SK-N-MC (cell line): ENCODE measurements at regions not wholly inside any gene's neighbourhood (a gene's known extent, or its start where the extent isn't known, plus 50 kb on each side); places are given as distances from the start of the nearest gene placed in this dataset.
"Not testable (repeated sequence)": the region's sequence is repeated elsewhere in the genome, so short reads cannot be mapped to it uniquely, and the experiment has no call there.

Experiments
- DNase-seq: peaks from one replicate; pipeline ENCODE4 v3.0.0-alpha.2; 2011; ENCODE audit warnings: low read depth, low spot score
- H3K27ac ChIP-seq: fragments of 200-600 bp; sonication (generic); 2 replicates; pipeline ENCODE4 v1.5.1; 2016; ENCODE audit warnings: mixed run types
- H3K36me3 ChIP-seq: fragments of 200-600 bp; sonication (generic); 2 replicates; pipeline ENCODE4 v1.6.1; 2017; ENCODE audit warnings: antibody characterized with exemption, low read length, mixed read lengths; ENCODE audit not compliant: insufficient read depth
- H3K4me3 ChIP-seq: fragments of 200-600 bp; sonication (generic); 2 replicates; pipeline ENCODE4 v1.5.1; 2016
- H3K9ac ChIP-seq: fragments of 200-600 bp; sonication (generic); 2 replicates; pipeline ENCODE4 v1.8.0; 2017; ENCODE audit warnings: mixed run types, mixed read lengths; ENCODE audit not compliant: insufficient read length
- H3K9me3 ChIP-seq: fragments of 200-600 bp; sonication (generic); 2 replicates; pipeline ENCODE4 v1.6.1; 2017; ENCODE audit warnings: low read depth, mild to moderate bottlenecking, antibody characterized with exemption, low read length, moderate library complexity, mixed read lengths
- EZH2 ChIP-seq: fragments of 200-600 bp; sonication (generic); IDR thresholded peaks from one replicate; pipeline ENCODE4 v1.6.1; 2017; ENCODE audit warnings: antibody characterized with exemption
- FOXP2 ChIP-seq: optimal IDR thresholded peaks from 2 replicates; pipeline ENCODE3; 2011; ENCODE audit warnings: mild to moderate bottlenecking, moderate library complexity; ENCODE audit not compliant: insufficient read depth; ENCODE audit errors: extremely low read length, control extremely low read depth
- POLR2AphosphoS5 ChIP-seq: IDR thresholded peaks from 2 replicates; pipeline ENCODE4 v1.6.1; 2012; ENCODE audit warnings: mild to moderate bottlenecking, low read depth, low read length, borderline replicate concordance

GRCh38 chr16:13833515-13833914 is 86.4 kb upstream of the ERCC4 start:
- no peaks in the 10 kb centered on the region for H3K9me3 ChIP-seq
- no peak overlapping the region for H3K9ac ChIP-seq
- DNase-seq = no peak
- H3K27ac ChIP-seq = peak overlapping the region; percentile 0; the same call in 1 of the 2 replicates
- TF ChIP-seq FOXP2 = no peak
- no peak for TF ChIP-seq POLR2AphosphoS5
- no peak for TF ChIP-seq EZH2
- no peak overlapping the region for H3K4me3 ChIP-seq
- no peaks in the 10 kb centered on the region for H3K36me3 ChIP-seq

DNA sequence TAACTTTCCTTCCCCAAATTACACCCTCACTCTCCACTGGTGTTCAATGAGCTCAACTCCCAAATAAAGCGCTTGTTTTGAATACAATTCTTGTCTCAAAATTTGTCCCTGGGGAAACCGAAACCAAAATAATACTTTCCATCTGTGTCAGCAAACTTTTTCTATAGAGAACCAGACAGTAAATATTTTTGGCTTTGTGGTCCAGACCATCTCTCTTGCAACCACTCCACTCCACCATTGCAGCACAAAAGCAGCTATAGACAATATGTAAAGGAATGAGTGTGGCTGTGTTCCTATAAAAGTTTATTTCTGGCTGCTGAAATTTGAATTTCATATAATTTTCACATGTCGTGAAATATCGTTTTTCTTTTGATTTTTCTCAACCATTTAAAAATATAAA is 84.6 kb upstream of the ERCC4 start:
- Histone ChIP-seq H3K36me3 (no peaks in the 10 kb centered on the region), H3K9me3 (no peaks in the 10 kb centered on the region), H3K9ac (no peak overlapping the region), H3K4me3 (no peak overlapping the region), H3K27ac (peak overlapping the region; percentile 43; the same call in 1 of the 2 replicates)
- TF ChIP-seq EZH2 (no peak), POLR2AphosphoS5 (no peak), FOXP2 (no peak)
- DNase-seq = no peak

DNA sequence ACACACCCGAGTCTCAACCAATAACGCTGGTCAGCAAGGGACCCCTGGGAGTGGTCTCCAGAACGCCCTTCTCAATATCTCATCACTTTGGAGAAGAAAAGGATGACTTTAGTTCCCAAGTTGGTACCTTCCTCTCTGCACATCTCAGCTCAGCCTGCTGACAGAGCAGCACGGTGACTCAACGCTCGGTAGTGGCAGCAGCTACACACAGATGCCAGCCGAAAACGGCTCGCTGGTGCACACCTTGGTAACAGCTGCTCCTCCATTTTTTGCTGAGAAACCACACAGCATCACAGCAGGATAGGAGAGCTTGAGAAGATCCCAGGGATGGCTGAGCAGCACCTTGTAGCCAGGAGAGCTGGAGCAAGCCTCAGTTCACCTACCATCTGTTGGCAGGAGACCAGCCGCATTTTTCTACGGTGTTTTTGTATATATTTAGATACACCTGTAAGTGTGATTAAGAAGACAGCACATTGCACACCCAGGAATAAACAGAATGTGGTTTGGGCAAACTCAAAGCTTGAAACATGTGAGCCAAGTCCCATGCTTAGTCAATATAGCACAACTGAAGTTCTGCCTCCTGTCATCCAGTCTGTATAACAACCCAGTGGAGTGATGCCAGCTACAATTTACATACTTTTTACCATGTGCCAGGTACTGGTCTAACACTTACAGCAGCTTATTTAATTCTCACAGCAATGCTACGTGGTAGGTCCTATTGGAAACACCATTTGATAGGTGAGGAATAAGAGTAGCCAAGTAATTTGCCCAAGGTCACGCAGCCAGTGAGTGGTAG is 83.8 kb upstream of the ERCC4 start:
- DNase-seq = no peak

DNA sequence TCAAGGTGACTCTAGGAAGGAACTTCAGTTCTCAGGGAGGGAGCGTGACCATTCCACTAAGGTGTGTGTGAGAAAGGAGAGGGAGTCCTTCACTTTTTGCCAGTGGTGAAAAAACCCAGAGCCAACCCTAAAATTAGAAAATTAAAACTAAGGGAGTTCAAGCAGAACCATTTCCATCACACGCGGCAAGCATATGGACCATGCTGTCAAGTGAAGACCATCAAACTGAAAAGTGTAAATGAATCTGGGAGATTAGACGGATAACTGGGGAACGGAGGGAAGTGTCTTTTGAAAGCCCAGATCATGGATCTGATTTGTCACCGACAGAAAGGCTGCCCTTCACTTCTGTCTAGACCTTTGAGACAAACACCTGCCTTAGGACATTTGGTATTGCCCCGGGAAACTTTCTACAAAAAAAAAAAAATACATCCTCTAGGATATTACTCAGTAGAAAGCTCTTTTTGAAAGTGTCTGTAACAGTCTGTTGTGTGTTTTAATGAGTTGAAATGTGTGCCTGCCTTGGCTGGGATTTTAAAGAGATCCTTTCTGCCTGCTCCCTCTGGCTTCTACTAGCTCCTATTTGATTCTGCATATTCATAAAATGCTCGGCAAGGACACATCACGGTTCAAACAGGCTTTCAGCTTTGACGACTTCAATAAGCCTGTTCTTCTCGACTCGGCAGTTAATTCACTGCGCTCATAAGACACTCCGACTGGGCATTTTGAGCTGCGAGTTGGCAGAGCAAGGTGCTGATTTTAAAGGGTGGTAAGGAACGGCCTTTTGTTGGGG is 81.4 kb upstream of the ERCC4 start:
- Histone ChIP-seq H3K4me3 (no peak overlapping the region), H3K9me3 (no peaks in the 10 kb centered on the region), H3K27ac (no peak overlapping the region), H3K9ac (no peak overlapping the region), H3K36me3 (no peaks in the 10 kb centered on the region)
- DNase-seq = no peak
- TF ChIP-seq FOXP2 (no peak), EZH2 (no peak), POLR2AphosphoS5 (no peak)

More for the DNA sequence above, 83.8 kb upstream of the ERCC4 start:
- Histone ChIP-seq H3K27ac (no peak overlapping the region), H3K4me3 (no peak overlapping the region), H3K9ac (no peak overlapping the region), H3K9me3 (no peaks in the 10 kb centered on the region), H3K36me3 (no peaks in the 10 kb centered on the region)
- TF ChIP-seq POLR2AphosphoS5 (no peak), EZH2 (no peak), FOXP2 (no peak)

- no peak overlapping the region for H3K4me3 ChIP-seq
- H3K9ac ChIP-seq = no peak overlapping the region
- H3K9me3 ChIP-seq = no peaks in the 10 kb centered on the region
- H3K27ac ChIP-seq = no peak overlapping the region
- no peak for DNase-seq
- TF ChIP-seq EZH2 = no peak
- no peak for TF ChIP-seq POLR2AphosphoS5
- TF ChIP-seq FOXP2 = no peak
- H3K36me3 ChIP-seq = no peaks in the 10 kb centered on the region
Measured at GRCh38 chr16:13839577-13839976, 80.4 kb upstream of the ERCC4 start.

- H3K27ac ChIP-seq = no peak overlapping the region
- no peak for DNase-seq
- TF ChIP-seq FOXP2 (no peak), POLR2AphosphoS5 (no peak), EZH2 (no peak)
Measured at GRCh38 chr16:13845232-13845631, 74.7 kb upstream of the ERCC4 start.

GRCh38 chr16:13848795-13849194 is 71.2 kb upstream of the ERCC4 start:
- H3K27ac ChIP-seq = no peak overlapping the region
- H3K9ac ChIP-seq = no peak overlapping the region
- no peaks in the 10 kb centered on the region for H3K9me3 ChIP-seq
- H3K4me3 ChIP-seq = no peak overlapping the region
- TF ChIP-seq EZH2 (no peak), POLR2AphosphoS5 (no peak), FOXP2 (no peak)
- no peaks in the 10 kb centered on the region for H3K36me3 ChIP-seq
- DNase-seq = no peak

More at GRCh38 chr16:13845232-13845631, 74.7 kb upstream of the ERCC4 start:
- Histone ChIP-seq H3K4me3 (no peak overlapping the region), H3K36me3 (no peaks in the 10 kb centered on the region), H3K9ac (no peak overlapping the region), H3K9me3 (no peaks in the 10 kb centered on the region)

DNA sequence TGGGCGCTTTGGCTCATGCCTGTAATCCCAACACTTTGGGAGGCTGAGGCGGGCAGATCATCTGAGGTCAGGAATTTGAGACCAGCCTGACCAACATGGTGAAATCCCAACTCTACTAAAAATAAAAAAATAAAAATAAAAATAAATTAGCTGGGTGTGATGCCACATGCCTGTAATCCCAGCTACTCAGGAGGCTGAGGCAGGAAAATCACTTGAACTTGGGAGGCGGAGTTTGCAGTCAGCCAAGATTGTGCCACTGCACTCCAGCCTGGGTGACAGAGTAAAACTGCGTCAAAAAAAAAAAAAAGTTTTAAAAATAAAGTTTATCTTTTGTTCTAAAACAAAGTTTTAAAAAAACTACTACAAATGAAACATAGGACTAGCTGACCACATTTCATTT is 69.8 kb upstream of the ERCC4 start:
- H3K4me3 ChIP-seq, H3K27ac ChIP-seq, H3K9me3 ChIP-seq, H3K9ac ChIP-seq, H3K36me3 ChIP-seq, DNase-seq: not testable (repeated sequence)

- H3K9me3 ChIP-seq = no peaks in the 10 kb centered on the region
- H3K27ac ChIP-seq = peak overlapping the region; percentile 99
- H3K4me3 ChIP-seq = 0 out of 2 replicates have a peak overlapping the region, but pooled peaks have one; percentile 57
- TF ChIP-seq FOXP2 (no peak), EZH2 (no peak), POLR2AphosphoS5 (no peak)
- H3K36me3 ChIP-seq = no peaks in the 10 kb centered on the region
- peak overlapping the region; percentile 64 for H3K9ac ChIP-seq
- peak; percentile 47 for DNase-seq
Measured at GRCh38 chr16:13852827-13853226, 67.1 kb upstream of the ERCC4 start.
